ENCODE measurements at regions not wholly inside any gene's neighbourhood (a gene's known extent, or its start where the extent isn't known, plus 50 kb on each side); places are given as distances from the start of the nearest gene placed in this dataset.

- POLR2A ChIA-PET (ENCODE audit: unreplicated experiment) = no interaction called here
- Histone ChIP-seq H3K9me3 (ENCODE audit: insufficient read depth, low read depth) (no peaks in the 10 kb centered on the region), H4K20me1 (ENCODE audit: insufficient read depth) (no peaks in the 10 kb centered on the region), H3K9me2 (ENCODE audit: insufficient read depth) (no peaks in the 10 kb centered on the region), H3K36me3 (ENCODE audit: low read depth) (no peaks in the 10 kb centered on the region), H3K4me3 (no peak overlapping the region), H3K27ac (no peak overlapping the region), H3K4me2 (no peak overlapping the region), H2AFZ (no peak overlapping the region), H3K27me3 (ENCODE audit: insufficient read depth, low read depth) (no peaks in the 10 kb centered on the region), H3K4me1 (replicated peaks; ENCODE audit: insufficient read depth) (no peaks in the 10 kb centered on the region), H3K79me2 (ENCODE audit: low read depth) (no peaks in the 10 kb centered on the region), H3F3A (ENCODE audit: insufficient read depth, low read depth) (no peaks in the 10 kb centered on the region)
- no peak for TF ChIP-seq EZH2 (IDR thresholded peaks at IDR 0.05; ENCODE audit: low read depth)
- TF ChIP-seq CTCF (conservative IDR thresholded peaks at IDR 0.05) = no peak
- DNase-seq = no peak
- CTCF ChIA-PET = no interaction called here
- BruUV-seq (replicated peaks) = no TSS peak
- intact Hi-C loops (cut with micrococcal nuclease; ENCODE audit: unreplicated experiment) = no loop called here
These were observed 193.2 kb upstream of the ITGA4 start for GRCh38 chr2:181264001-181264400.

GRCh38 chr2:181264441-181264840 is 192.7 kb upstream of the ITGA4 start:
- ChIA-PET POLR2A (ENCODE audit: unreplicated experiment) (no interaction called here), CTCF (no interaction called here)
- no peaks in the 10 kb centered on the region for H3F3A ChIP-seq (ENCODE audit: insufficient read depth, low read depth)
- H3K4me2 ChIP-seq = no peak overlapping the region
- no TSS peak for BruUV-seq (replicated peaks)
- no peaks in the 10 kb centered on the region for H3K27me3 ChIP-seq (ENCODE audit: insufficient read depth, low read depth)
- H3K36me3 ChIP-seq (ENCODE audit: low read depth) = no peaks in the 10 kb centered on the region
- no peaks in the 10 kb centered on the region for H3K9me3 ChIP-seq (ENCODE audit: insufficient read depth, low read depth)
- no peak for DNase-seq
- H3K4me3 ChIP-seq = no peak overlapping the region
- no peaks in the 10 kb centered on the region for H3K4me1 ChIP-seq (replicated peaks; ENCODE audit: insufficient read depth)
- intact Hi-C loops (cut with micrococcal nuclease; ENCODE audit: unreplicated experiment) = no loop called here
- TF ChIP-seq EZH2 (IDR thresholded peaks at IDR 0.05; ENCODE audit: low read depth) (no peak), CTCF (conservative IDR thresholded peaks at IDR 0.05) (no peak)
- H3K79me2 ChIP-seq (ENCODE audit: low read depth) = no peaks in the 10 kb centered on the region
- H4K20me1 ChIP-seq (ENCODE audit: insufficient read depth) = no peaks in the 10 kb centered on the region
- no peaks in the 10 kb centered on the region for H3K9me2 ChIP-seq (ENCODE audit: insufficient read depth)
- H3K27ac ChIP-seq = no peak overlapping the region
- H2AFZ ChIP-seq = no peak overlapping the region

GRCh38 chr2:181266614-181267013 is 190.6 kb upstream of the ITGA4 start:
- H3K4me2 ChIP-seq = no peak overlapping the region
- no peaks in the 10 kb centered on the region for H3K9me2 ChIP-seq (ENCODE audit: insufficient read depth)
- TF ChIP-seq EZH2 (IDR thresholded peaks at IDR 0.05; ENCODE audit: low read depth) (no peak), CTCF (conservative IDR thresholded peaks at IDR 0.05) (no peak)
- no peaks in the 10 kb centered on the region for H3K36me3 ChIP-seq (ENCODE audit: low read depth)
- no peak overlapping the region for H3K27ac ChIP-seq
- no peaks in the 10 kb centered on the region for H3F3A ChIP-seq (ENCODE audit: insufficient read depth, low read depth)
- no peaks in the 10 kb centered on the region for H3K9me3 ChIP-seq (ENCODE audit: insufficient read depth, low read depth)
- POLR2A ChIA-PET (ENCODE audit: unreplicated experiment) = no interaction called here
- H2AFZ ChIP-seq = no peak overlapping the region
- no peak overlapping the region for H3K4me3 ChIP-seq
- intact Hi-C loops (cut with micrococcal nuclease; ENCODE audit: unreplicated experiment) = no loop called here
- H3K4me1 ChIP-seq (replicated peaks; ENCODE audit: insufficient read depth) = no peaks in the 10 kb centered on the region
- no TSS peak for BruUV-seq (replicated peaks)
- no peak for DNase-seq
- no peaks in the 10 kb centered on the region for H4K20me1 ChIP-seq (ENCODE audit: insufficient read depth)
- H3K27me3 ChIP-seq (ENCODE audit: insufficient read depth, low read depth) = no peaks in the 10 kb centered on the region
- H3K79me2 ChIP-seq (ENCODE audit: low read depth) = no peaks in the 10 kb centered on the region
- CTCF ChIA-PET = no interaction called here
